ENCODE measurements at regions not wholly inside any gene's neighbourhood (a gene's known extent, or its start where the extent isn't known, plus 50 kb on each side); places are given as distances from the start of the nearest gene placed in this dataset.

GRCh38 chr9:90029996-90030395 lies 425.2 kb downstream of the GADD45G start:
- DNase-seq, result no peak
- H3K4me1 ChIP-seq, result no peaks in the 10 kb centered on the region
- H3K9me3 ChIP-seq, result no peaks in the 10 kb centered on the region
- in situ Hi-C loops (cut with MboI; ENCODE audit: low pct_ligation_motif_present in 1 of 4, low pct_unique_long_range_greater_than_20kb in 1 of 4, low sequenced_read_pairs in 3 of 4), result no loop called here
- 93% methylated on average over 5 of the region's 5 CpGs; no CpG with 5 or more reads in 1 of the 2 donors for WGBS, 2 donors (ENCODE audit: low coverage in 1 of 2)
- TF ChIP-seq CTCF (IDR thresholded peaks at IDR 0.05) (no peak), POLR2AphosphoS5 (IDR thresholded peaks at IDR 0.05) (no peak), POLR2A (IDR thresholded peaks at IDR 0.05) (no peak), EP300 (IDR thresholded peaks at IDR 0.05; ENCODE audit: low read depth) (no peak)
- H3K36me3 ChIP-seq, result no peaks in the 10 kb centered on the region
- H3K27ac ChIP-seq, result no peak overlapping the region
- H3K4me3 ChIP-seq, result no peak overlapping the region
- no peaks in the 10 kb centered on the region for H3K27me3 ChIP-seq
- intact Hi-C loops (cut with DNase I; ENCODE audit: low total_unique reads), result no loop called here

GRCh38 chr9:90032296-90033027 lies 427.6 kb downstream of the GADD45G start:
- DNase-seq, result no peak
- Histone ChIP-seq H3K36me3 (no peaks in the 10 kb centered on the region), H3K27me3 (no peaks in the 10 kb centered on the region), H3K4me3 (no peak overlapping the region), H3K9me3 (no peaks in the 10 kb centered on the region), H3K4me1 (no peaks in the 10 kb centered on the region), H3K27ac (no peak overlapping the region)
- in situ Hi-C loops (cut with MboI; ENCODE audit: low pct_ligation_motif_present in 1 of 4, low pct_unique_long_range_greater_than_20kb in 1 of 4, low sequenced_read_pairs in 3 of 4) (no loop called here), intact Hi-C loops (cut with DNase I; ENCODE audit: low total_unique reads) (no loop called here)
- TF ChIP-seq CTCF (IDR thresholded peaks at IDR 0.05), result no peak
- no peak for TF ChIP-seq POLR2A (IDR thresholded peaks at IDR 0.05)
- no peak for TF ChIP-seq EP300 (IDR thresholded peaks at IDR 0.05; ENCODE audit: low read depth)
- TF ChIP-seq POLR2AphosphoS5 (IDR thresholded peaks at IDR 0.05), result no peak
- WGBS, 2 donors (ENCODE audit: low coverage in 1 of 2), result 77 to 91% methylated on average over 3 to 9 of the region's 9 CpGs

GRCh38 chr9:90033028-90033650 lies 428.3 kb downstream of the GADD45G start:
- Histone ChIP-seq H3K9me3 (no peaks in the 10 kb centered on the region), H3K4me3 (no peak overlapping the region)

More at GRCh38 chr9:90033028-90033650, 428.3 kb downstream of the GADD45G start:
- intact Hi-C loops (cut with DNase I; ENCODE audit: low total_unique reads) (no loop called here), in situ Hi-C loops (cut with MboI; ENCODE audit: low pct_ligation_motif_present in 1 of 4, low pct_unique_long_range_greater_than_20kb in 1 of 4, low sequenced_read_pairs in 3 of 4) (no loop called here)
- Histone ChIP-seq H3K4me1 (no peaks in the 10 kb centered on the region), H3K36me3 (no peaks in the 10 kb centered on the region), H3K27ac (no peak overlapping the region), H3K27me3 (no peaks in the 10 kb centered on the region)
- no peak for TF ChIP-seq POLR2A (IDR thresholded peaks at IDR 0.05)
- no peak for TF ChIP-seq CTCF (IDR thresholded peaks at IDR 0.05)
- TF ChIP-seq EP300 (IDR thresholded peaks at IDR 0.05; ENCODE audit: low read depth), result no peak
- TF ChIP-seq POLR2AphosphoS5 (IDR thresholded peaks at IDR 0.05), result no peak
- no peak for DNase-seq
- WGBS, 2 donors (ENCODE audit: low coverage in 1 of 2), result 87 to 97% methylated on average over 3 to 7 of the region's 7 CpGs
